ENCODE measurements at regions not wholly inside any gene's neighbourhood (a gene's known extent, or its start where the extent isn't known, plus 50 kb on each side); places are given as distances from the start of the nearest gene placed in this dataset.
"Not testable (repeated sequence)": the region's sequence is repeated elsewhere in the genome, so short reads cannot be mapped to it uniquely, and the experiment has no call there.

- not testable (repeated sequence) for DNase-seq
These were observed 137.8 kb upstream of the ROPN1B start for GRCh38 chr3:125831005-125831750.

GRCh38 chr3:125835562-125835961, 133.4 kb upstream of the ROPN1B start:
- DNase-seq = not testable (repeated sequence)

- DNase-seq = not testable (repeated sequence)
These were observed 132.9 kb upstream of the ROPN1B start for GRCh38 chr3:125836011-125836551.

DNA sequence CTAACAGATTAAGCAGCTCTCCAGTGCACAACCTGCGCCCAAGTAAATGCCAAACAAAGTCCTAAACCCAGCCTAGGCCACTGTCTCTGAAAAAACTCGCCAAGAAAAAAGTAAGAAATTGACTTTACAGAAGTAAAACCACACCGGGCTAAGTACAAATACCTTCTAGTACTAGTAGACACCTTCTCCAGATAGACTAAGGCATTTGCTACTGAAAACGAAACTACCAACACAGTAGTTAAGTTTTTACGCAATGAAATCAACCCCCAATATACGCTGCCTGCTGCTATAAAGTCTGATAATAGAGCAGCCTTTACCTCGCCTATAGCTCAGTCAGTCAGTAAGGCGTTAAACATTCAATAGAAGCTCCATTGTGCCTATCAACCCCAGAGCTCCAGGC, 132.2 kb upstream of the ROPN1B start:
- DNase-seq = not testable (repeated sequence)

DNA sequence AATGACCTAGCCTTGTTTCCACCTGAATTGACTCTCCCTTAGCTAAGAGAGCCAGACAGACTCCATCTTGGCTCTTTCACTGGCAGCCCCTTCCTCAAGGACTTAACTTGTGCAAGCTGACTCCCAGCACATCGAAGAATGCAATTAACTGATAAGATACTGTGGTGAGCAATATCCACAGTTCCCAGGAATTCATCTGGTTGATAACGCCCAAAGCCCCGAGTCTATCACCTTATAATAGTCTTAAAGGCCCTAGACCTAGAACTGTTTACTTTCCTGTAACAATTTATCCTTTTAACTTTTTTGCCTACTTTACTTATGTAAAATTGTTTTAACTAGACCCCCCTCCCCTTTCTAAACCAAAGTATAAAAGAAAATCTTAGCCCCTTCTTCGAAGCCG, 130.1 kb upstream of the ROPN1B start:
- DNase-seq = not testable (repeated sequence)

GRCh38 chr3:125840465-125840864, 128.5 kb upstream of the ROPN1B start:
- not testable (repeated sequence) for DNase-seq

DNA sequence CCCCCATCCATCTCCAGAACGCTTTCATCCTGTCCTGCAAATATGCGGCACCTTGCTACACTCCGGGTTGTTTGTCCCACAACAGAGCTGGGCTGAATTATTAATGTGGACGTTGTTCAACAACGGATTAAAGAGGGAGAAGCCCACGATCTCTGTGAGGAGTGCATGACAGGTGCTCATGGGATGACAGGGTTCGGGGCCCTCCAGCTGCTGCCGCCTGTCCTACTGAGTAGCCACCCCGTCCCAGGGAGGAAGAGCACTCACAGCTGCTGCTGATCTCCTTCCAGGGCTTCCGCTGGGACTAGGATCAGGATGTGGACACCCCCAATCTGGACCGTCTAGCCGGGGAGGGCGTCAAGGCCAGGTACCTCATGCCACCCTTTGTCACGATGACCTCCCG, 121.0 kb upstream of the ROPN1B start:
- DNase-seq = not testable (repeated sequence)

DNA sequence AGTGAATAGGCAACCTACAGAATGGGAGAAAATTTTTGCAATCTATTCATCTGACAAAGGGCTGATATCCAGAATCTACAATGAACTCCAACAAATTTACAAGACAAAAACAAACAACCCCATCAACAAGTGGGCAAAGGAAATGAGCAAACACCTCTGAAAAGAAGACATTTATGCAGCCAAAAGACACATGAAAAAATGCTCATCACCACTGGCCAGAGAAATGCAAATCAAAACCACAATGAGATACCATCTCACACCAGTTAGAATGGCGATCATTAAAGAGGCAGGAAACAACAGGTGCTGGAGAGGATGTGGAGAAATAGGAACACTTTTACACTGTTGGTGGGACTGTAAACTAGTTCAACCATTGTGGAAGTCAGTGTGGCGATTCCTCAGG, 114.0 kb upstream of the ROPN1B start:
- not testable (repeated sequence) for DNase-seq

DNA sequence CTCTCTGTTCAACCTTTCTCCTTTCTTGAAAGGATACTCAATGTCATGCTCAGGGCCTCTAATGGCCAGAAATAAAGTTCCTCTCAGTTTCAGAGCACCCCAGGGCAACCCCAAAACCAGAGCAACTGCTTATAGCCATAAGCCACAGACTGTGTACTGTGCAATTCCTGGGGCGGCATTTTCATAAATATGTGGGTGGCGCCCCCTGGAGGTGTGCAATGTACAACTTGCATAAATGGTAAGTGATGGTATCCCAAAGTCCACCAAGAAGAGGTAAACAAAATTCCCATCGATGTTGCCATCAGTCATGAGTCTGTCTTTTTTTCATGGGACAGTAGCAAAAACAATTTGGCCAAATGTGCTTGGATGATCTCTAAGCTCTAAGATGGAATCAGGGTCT, 108.4 kb upstream of the ROPN1B start:
- DNase-seq = not testable (repeated sequence)

DNA sequence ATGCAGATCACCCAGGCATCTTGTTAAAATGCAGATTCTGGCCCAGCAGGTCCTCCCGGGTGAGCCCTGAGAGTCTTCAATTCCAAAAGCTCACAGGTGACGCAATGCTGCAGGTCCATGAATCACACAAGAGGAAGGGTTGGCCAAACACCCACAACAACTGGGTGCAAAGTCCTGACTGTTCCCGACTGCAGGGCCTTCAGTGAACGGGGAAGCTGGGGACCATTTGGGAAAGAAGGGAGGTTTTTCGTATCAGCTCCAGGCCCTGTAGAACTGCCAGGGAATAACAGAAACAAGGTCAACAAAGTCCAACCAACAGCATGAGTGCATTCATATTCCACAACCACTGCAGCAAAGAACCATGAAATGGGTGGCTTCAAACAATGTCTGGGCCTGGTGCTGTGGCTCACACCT, 106.1 kb upstream of the ROPN1B start:
- not testable (repeated sequence) for DNase-seq

DNA sequence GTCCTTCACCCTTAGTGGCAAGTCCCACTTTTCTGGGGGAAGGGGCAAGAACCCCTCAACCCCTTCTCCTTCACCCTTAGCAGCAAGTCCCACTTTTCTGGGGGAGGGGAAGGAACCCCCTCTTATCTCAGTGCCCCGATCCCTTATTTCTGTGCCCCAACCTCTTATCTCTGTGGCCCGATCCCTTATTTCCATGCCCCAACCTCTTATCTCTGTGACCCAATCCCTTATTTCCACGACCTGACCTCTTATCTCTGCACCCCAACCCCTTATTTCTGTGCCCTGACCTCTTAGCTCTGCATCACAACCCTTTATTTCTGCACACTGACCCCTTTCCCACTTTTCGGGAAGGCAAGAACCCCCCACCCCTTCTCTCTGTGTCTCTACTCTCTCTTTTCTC, 104.4 kb upstream of the ROPN1B start:
- DNase-seq = not testable (repeated sequence)

GRCh38 chr3:125886006-125886405, 83.0 kb upstream of the ROPN1B start:
- peak; percentile 89 for DNase-seq

- DNase-seq = not testable (repeated sequence)
These were observed 69.8 kb upstream of the ROPN1B start for GRCh38 chr3:125899181-125899580.

DNA sequence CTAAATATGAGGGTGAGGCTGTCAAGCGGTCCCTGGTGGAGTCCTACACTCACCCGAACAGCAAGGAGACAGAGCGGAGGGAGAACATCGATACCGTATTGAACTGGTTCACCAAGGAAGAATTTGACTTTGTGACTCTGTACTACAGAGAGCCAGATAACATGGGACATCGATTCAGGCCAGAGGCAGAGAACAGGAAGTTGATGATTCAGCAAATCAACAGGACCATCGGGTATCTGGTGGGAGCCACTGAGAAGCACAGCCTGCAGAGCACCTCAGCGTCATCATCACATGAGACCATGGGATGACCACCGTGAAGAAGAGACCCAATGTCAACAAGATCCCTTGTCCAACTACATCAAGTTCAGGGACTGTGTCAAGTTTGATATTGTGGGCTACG, 67.5 kb upstream of the ROPN1B start:
- not testable (repeated sequence) for DNase-seq

GRCh38 chr3:125903780-125904455, 65.1 kb upstream of the ROPN1B start:
- not testable (repeated sequence) for DNase-seq

DNA sequence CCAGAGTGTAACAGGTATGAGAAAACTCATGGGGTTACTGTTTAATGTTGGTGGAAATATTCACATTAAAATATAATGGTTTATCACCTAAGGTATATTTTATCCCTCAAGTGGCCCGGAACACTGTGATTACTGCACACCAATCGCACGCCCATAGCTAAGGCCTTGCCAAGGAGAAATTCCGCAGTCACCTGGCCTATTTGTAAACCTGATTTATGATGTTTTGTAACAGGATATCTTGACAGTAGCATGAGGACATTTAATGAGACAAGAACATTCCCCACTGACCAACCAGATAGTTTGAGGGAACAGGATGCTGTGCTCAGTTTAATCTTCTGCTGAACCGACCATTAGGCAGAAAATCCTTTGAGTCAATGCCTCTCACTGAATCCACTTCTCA, 61.7 kb upstream of the ROPN1B start:
- DNase-seq = not testable (repeated sequence)

- not testable (repeated sequence) for DNase-seq
These were observed 58.1 kb upstream of the ROPN1B start for GRCh38 chr3:125910851-125911250.

DNA sequence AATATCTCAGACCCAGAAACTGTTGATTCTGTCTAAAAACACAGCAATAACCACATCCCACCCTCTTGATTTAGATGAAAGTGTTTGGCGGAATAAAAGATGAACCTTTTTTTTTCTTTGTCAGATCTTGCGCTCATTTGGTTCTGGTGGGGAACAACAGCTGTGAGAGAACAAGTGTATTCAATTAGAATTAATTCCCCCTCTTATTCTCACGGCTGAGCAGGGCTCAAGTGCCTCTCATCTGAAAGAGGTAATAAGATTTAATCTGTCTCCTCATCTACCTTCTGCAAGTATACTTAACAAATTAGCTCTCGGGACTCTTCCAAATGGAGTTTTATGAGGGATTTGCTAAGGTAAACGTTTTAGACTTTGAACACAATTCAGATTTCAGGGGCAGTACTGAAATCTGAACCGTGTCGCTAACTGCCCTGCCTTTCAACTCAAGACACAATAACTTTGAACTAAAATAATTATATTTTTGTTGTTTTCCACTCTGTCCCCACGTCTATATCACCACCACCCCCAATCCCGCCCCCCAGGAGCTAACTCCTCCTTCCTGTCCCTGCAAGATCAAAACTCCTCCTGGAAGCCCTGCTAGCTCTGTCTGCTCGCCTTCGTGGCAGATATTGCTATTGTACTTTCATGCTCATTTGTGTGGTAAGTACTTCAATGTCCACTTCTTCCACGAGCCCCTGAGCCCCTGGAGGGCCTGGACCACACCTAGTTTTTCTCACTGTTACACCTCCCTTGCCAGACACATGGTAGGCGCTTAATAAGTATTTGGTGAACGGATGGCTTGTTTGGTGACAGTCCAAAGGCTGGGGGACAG, 54.2 kb upstream of the ROPN1B start:
- not testable (repeated sequence) for DNase-seq

GRCh38 chr3:125915437-125915787, 53.6 kb upstream of the ROPN1B start:
- not testable (repeated sequence) for DNase-seq

- peak; percentile 98 for DNase-seq
These were observed 53.1 kb upstream of the ROPN1B start for GRCh38 chr3:125915792-125916375.

DNA sequence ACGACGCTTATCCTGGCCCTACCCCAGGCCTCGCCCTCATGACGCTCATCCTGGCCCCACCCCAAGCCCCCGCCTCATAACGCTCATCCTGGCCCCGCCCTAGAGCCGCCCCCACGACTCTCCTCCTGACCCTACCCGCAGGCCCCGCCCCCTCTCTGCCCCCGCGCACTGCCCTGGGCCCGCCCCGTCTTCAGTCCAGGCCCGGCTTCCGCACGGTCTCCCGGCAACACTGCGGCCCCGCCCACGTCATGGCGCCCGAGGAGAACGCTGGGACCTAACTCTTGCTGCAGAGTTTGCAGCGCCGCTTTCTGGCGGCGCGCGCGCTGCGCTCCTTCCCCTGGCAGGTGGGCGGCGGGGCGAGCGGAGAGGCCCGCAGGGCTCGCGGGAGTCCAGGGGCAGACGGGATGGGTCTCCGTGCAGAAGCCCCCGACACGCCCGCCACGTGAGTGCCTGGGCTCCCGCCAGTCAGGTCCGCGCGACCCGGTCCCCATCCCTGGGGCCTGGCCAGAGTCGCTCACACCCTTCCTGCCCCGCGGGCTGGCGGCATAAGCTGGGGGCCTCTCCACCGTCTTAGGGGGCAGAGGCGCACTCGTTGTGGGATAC, 52.5 kb upstream of the ROPN1B start:
- peak; percentile 96 for DNase-seq

DNA sequence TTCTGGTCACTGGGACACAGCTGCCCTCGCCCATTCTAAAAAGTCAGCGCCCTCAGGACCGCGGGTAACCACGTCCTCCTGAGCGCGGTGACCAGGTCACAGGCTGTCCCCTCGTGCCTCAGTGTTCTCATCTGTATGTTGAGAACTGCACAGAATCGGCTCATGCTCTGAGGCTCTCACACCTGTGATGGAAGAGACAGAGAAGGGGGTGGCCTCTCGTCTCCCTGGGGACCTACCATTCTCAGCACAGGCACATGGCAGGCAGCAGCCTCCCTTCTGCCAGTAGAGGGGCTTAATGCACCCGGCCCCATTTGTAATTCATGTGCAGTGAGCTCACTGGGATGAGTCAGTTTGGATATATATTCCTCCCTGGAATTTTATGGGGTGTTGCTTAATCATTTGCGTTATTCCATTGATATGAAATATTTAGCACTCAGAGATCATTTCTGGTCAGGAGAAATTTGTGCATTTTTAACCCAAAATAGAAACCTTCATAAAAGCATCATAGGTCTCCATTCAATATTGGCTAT, 51.9 kb upstream of the ROPN1B start:
- DNase-seq = peak; percentile 31

Measured in NCI-H1092 (cell line).